Type B pancreatic cell (in vitro differentiated cells): ENCODE measurements at regions not wholly inside any gene's neighbourhood (a gene's known extent, or its start where the extent isn't known, plus 50 kb on each side); places are given as distances from the start of the nearest gene placed in this dataset.

Experiments used
- DNase-seq: peaks from one replicate; pipeline ENCODE4 v3.0.0; 2021; ENCODE audit warnings: mixed read lengths; ENCODE audit not compliant: unreplicated experiment; ENCODE audit errors: extremely low spot score
- H3K27ac Mint-ChIP-seq: 2 replicates; pipeline ENCODE4 v1.8.0; 2021; ENCODE audit warnings: mild to moderate bottlenecking, mixed read lengths
- H3K27me3 Mint-ChIP-seq: 2 replicates; pipeline ENCODE4 v1.8.0; 2021; ENCODE audit warnings: mixed read lengths
- H3K36me3 Mint-ChIP-seq: 2 replicates; pipeline ENCODE4 v1.8.0; 2021; ENCODE audit warnings: mixed read lengths
- H3K4me1 Mint-ChIP-seq: one replicate; pipeline ENCODE4 v1.8.0; 2021; ENCODE audit warnings: mixed read lengths; ENCODE audit not compliant: unreplicated experiment
- H3K4me3 Mint-ChIP-seq: 2 replicates; pipeline ENCODE4 v1.8.0; 2021; ENCODE audit warnings: mild to moderate bottlenecking, mixed read lengths
- H3K9me3 Mint-ChIP-seq: 2 replicates; pipeline ENCODE4 v1.8.0; 2021; ENCODE audit warnings: mixed read lengths
- CTCF ChIP-seq: fragments of 200-600 bp; sonication (generic); conservative IDR thresholded peaks from 2 replicates; pipeline ENCODE4 v1.5.0; 2021; ENCODE audit warnings: antibody characterized with exemption, mild to moderate bottlenecking

GRCh38 chr7:91367812-91368578 is 103.8 kb downstream of the FZD1 start:
- Mint-ChIP-seq H3K36me3 (no peaks in the 10 kb centered on the region), H3K9me3 (no peaks in the 10 kb centered on the region), H3K27me3 (peaks cover 13% of the 10 kb centered on the region), H3K27ac (no peak overlapping the region), H3K4me1 (no peaks in the 10 kb centered on the region), H3K4me3 (no peak overlapping the region)
- no peak for DNase-seq
- TF ChIP-seq CTCF: no peak

- peaks cover 13% of the 10 kb centered on the region for H3K27me3 Mint-ChIP-seq
- peaks cover under 1% of the 10 kb centered on the region for H3K9me3 Mint-ChIP-seq
- no peak overlapping the region for H3K27ac Mint-ChIP-seq
- no peak for TF ChIP-seq CTCF
- no peaks in the 10 kb centered on the region for H3K36me3 Mint-ChIP-seq
- H3K4me3 Mint-ChIP-seq: no peak overlapping the region
- no peak for DNase-seq
- H3K4me1 Mint-ChIP-seq: no peaks in the 10 kb centered on the region
Observed at GRCh38 chr7:91372323-91372722, 108.1 kb downstream of the FZD1 start.

- no peak for TF ChIP-seq CTCF
- no peak for DNase-seq
- Mint-ChIP-seq H3K27ac (no peak overlapping the region), H3K4me1 (no peaks in the 10 kb centered on the region), H3K4me3 (no peak overlapping the region), H3K27me3 (peaks cover 12% of the 10 kb centered on the region), H3K9me3 (peaks cover 4% of the 10 kb centered on the region), H3K36me3 (no peaks in the 10 kb centered on the region)
Observed at GRCh38 chr7:91373111-91373800, 109.0 kb downstream of the FZD1 start.

- no peak for DNase-seq
- H3K27me3 Mint-ChIP-seq: peaks cover 8% of the 10 kb centered on the region
- peaks cover 4% of the 10 kb centered on the region for H3K9me3 Mint-ChIP-seq
- H3K4me1 Mint-ChIP-seq: no peaks in the 10 kb centered on the region
- H3K36me3 Mint-ChIP-seq: no peaks in the 10 kb centered on the region
- no peak overlapping the region for H3K27ac Mint-ChIP-seq
- H3K4me3 Mint-ChIP-seq: no peak overlapping the region
- TF ChIP-seq CTCF: no peak
Observed at GRCh38 chr7:91374321-91374989, 110.2 kb downstream of the FZD1 start.

GRCh38 chr7:91375378-91375777 is 111.1 kb downstream of the FZD1 start:
- TF ChIP-seq CTCF: no peak
- Mint-ChIP-seq H3K27ac (no peak overlapping the region), H3K9me3 (peaks cover 4% of the 10 kb centered on the region), H3K4me1 (no peaks in the 10 kb centered on the region), H3K27me3 (peaks cover 8% of the 10 kb centered on the region), H3K4me3 (no peak overlapping the region), H3K36me3 (no peaks in the 10 kb centered on the region)
- DNase-seq: no peak
